Stomach (tissue), 8 donors: ENCODE measurements at regions not wholly inside any gene's neighbourhood (a gene's known extent, or its start where the extent isn't known, plus 50 kb on each side); places are given as distances from the start of the nearest gene placed in this dataset.

Experiments used
- DNase-seq, 2 donors: peaks; one replicate each; pipeline versions ENCODE4 v3.0.0 to v3.0.0-alpha.2; 2013 to 2019
- H3K27ac ChIP-seq, 5 donors: fragments of 200-600 bp in 4 of 5; sonication (generic) in 4 of 5; one replicate each; pipeline ENCODE4 v1.5.1; 2013 to 2019; ENCODE audit warnings: mild to moderate bottlenecking in 1 of 5, moderate library complexity in 1 of 5
- H3K27me3 ChIP-seq, 3 donors: fragments of 200-600 bp; sonication (generic); one replicate each; pipeline ENCODE4 v1.5.1; 2017 to 2019; ENCODE audit warnings: mixed run types in 1 of 3
- H3K36me3 ChIP-seq, 4 donors: fragments of 200-600 bp; sonication (generic); 1 replicate in 3 of 4; 2 replicates in 1 of 4; pipeline ENCODE4 v1.5.1; 2016 to 2019
- H3K4me1 ChIP-seq, 4 donors: fragments of 200-600 bp; sonication (generic); one replicate each; pipeline ENCODE4 v1.5.1; 2016 to 2019
- H3K4me3 ChIP-seq, 4 donors: fragments of 200-600 bp; sonication (generic) in 3 of 4; one replicate each; pipeline ENCODE4 v1.5.1; 2016 to 2019; ENCODE audit warnings: mild to moderate bottlenecking in 1 of 4
- H3K9me3 ChIP-seq, 4 donors: fragments of 200-600 bp; sonication (generic); one replicate each; pipeline ENCODE4 v1.5.1; 2016 to 2019
- CTCF ChIP-seq, 7 experiments: fragments of 450-650 bp in 4 of 7; fragments of 200-600 bp in 3 of 7; sonication (generic) in 3 of 7; IDR thresholded peaks; one replicate each; pipeline ENCODE4 v1.5.1; 2016 to 2019; ENCODE audit warnings: antibody characterized with exemption in 7 of 7, control low read depth in 2 of 7, mild to moderate bottlenecking in 1 of 7
- EP300 ChIP-seq: sonication (generic); formaldehyde crosslinking; IDR thresholded peaks from one replicate; pipeline ENCODE4 v1.6.1; 2017; ENCODE audit warnings: antibody characterized with exemption
- POLR2A ChIP-seq, 4 donors: fragments of 450-650 bp; IDR thresholded peaks; one replicate each; pipeline ENCODE4 v1.6.1; 2016; ENCODE audit warnings: antibody characterized with exemption in 4 of 4, control low read depth in 2 of 4, mild to moderate bottlenecking in 1 of 4, moderate library complexity in 1 of 4
- POLR2AphosphoS5 ChIP-seq, 3 donors: sonication (generic); formaldehyde crosslinking; IDR thresholded peaks; one replicate each; pipeline ENCODE4 v1.6.1; 2016; ENCODE audit warnings: antibody characterized with exemption in 3 of 3
- WGBS, 5 donors: extraction: QIAGEN DNeasy Blood & Tissue Kit in 3 of 5; methylation state at CpG; one replicate each; pipeline versions ENCODE4 v1.1.5 to v1.1.7; 2013 to 2018; 5-methylcytosine and 5-hydroxymethylcytosine counted together
- intact Hi-C: fragments of 100-400 bp; cut with DNase I; formaldehyde crosslinking; loops from one replicate; pipeline ENCODE4 v1.15.1; 2023; ENCODE audit warnings: low total_unique reads
- donor health status: healthy with polysubstance abuse.
- donor health status: Bipolar disorder and iron deficiency.
- donor health status: healthy.

- Histone ChIP-seq H3K4me3 (no peak overlapping the region), H3K36me3 (no peaks in the 10 kb centered on the region), H3K9me3 (no peaks in the 10 kb centered on the region), H3K4me1 (no peaks in the 10 kb centered on the region), H3K27me3 (no peaks in the 10 kb centered on the region), H3K27ac (no peak overlapping the region)
- 76 to 92% (median 82%) methylated on average over 1 of the region's 1 CpG for WGBS, 5 donors
- intact Hi-C loops = no loop called here
- DNase-seq = no peak
- TF ChIP-seq CTCF (IDR thresholded peaks at IDR 0.05) (no peak), POLR2AphosphoS5 (IDR thresholded peaks at IDR 0.05) (no peak), EP300 (no peak)
Observed at GRCh38 chr12:87778065-87778464, 251.1 kb downstream of the C12orf50 start.

- no peaks in the 10 kb centered on the region for H3K27me3 ChIP-seq
- no peak for TF ChIP-seq CTCF (IDR thresholded peaks at IDR 0.05)
- no peak for TF ChIP-seq POLR2AphosphoS5 (IDR thresholded peaks at IDR 0.05)
- TF ChIP-seq POLR2A (IDR thresholded peaks at IDR 0.05) = no peak
- no peak for TF ChIP-seq EP300
- DNase-seq = no peak
- no peaks in the 10 kb centered on the region for H3K36me3 ChIP-seq
- intact Hi-C loops = no loop called here
- no peaks in the 10 kb centered on the region for H3K9me3 ChIP-seq
- no peak overlapping the region for H3K27ac ChIP-seq
- no peak overlapping the region for H3K4me3 ChIP-seq
- no peaks in the 10 kb centered on the region for H3K4me1 ChIP-seq
Observed at GRCh38 chr12:87775784-87776183, 253.4 kb downstream of the C12orf50 start.

- Histone ChIP-seq H3K27me3 (no peaks in the 10 kb centered on the region), H3K4me1 (no peaks in the 10 kb centered on the region), H3K9me3 (no peaks in the 10 kb centered on the region), H3K27ac (no peak overlapping the region), H3K36me3 (no peaks in the 10 kb centered on the region), H3K4me3 (no peak overlapping the region)
- intact Hi-C loops = no loop called here
- TF ChIP-seq EP300 (no peak), POLR2A (IDR thresholded peaks at IDR 0.05) (no peak), POLR2AphosphoS5 (IDR thresholded peaks at IDR 0.05) (no peak), CTCF (IDR thresholded peaks at IDR 0.05) (no peak)
- DNase-seq = no peak
Observed at GRCh38 chr12:87775051-87775450, 254.2 kb downstream of the C12orf50 start.

DNA sequence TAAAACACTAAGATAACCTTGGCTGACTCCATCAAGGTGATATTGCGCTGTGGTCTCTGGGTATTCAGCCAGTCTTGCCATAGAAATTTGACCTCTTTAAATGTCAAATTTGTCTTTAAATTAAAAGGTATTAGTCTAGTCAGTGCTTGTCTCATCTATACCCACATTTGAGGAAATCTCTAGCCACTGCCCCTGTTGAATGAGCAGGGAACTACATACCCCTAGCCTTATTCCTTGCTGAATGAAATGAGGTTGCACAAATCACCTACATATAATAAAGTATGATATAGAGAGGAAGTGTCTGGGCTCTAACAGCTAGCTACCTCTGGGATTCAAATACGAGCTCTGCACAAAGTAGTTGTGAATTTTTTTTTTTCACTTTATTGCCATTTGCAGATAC, 256.8 kb downstream of the C12orf50 start:
- intact Hi-C loops = no loop called here
- DNase-seq = no peak
- H3K27me3 ChIP-seq = no peaks in the 10 kb centered on the region
- TF ChIP-seq CTCF (IDR thresholded peaks at IDR 0.05) (no peak), EP300 (no peak), POLR2AphosphoS5 (IDR thresholded peaks at IDR 0.05) (no peak), POLR2A (IDR thresholded peaks at IDR 0.05) (no peak)
- H3K4me1 ChIP-seq = no peaks in the 10 kb centered on the region
- no peaks in the 10 kb centered on the region for H3K9me3 ChIP-seq
- H3K27ac ChIP-seq = no peak overlapping the region
- H3K36me3 ChIP-seq = no peaks in the 10 kb centered on the region
- no peak overlapping the region for H3K4me3 ChIP-seq
- WGBS, 5 donors = 76 to 84% (median 82%) methylated on average over 2 of the region's 2 CpGs
